Mucosa of rectum (tissue), 2 donors: ENCODE measurements at regions not wholly inside any gene's neighbourhood (a gene's known extent, or its start where the extent isn't known, plus 50 kb on each side); places are given as distances from the start of the nearest gene placed in this dataset.

Experiments
- H3K27ac ChIP-seq, 2 donors: one replicate each; pipeline ENCODE4 v1.7.0; 2013; ENCODE audit warnings: inconsistent platforms in 2 of 2, low read depth in 2 of 2, low read length in 2 of 2
- H3K27me3 ChIP-seq, 2 donors: one replicate each; pipeline ENCODE4 v1.7.0; 2013; ENCODE audit warnings: low read length in 2 of 2; ENCODE audit not compliant: control insufficient read depth in 2 of 2, insufficient read depth in 2 of 2
- H3K36me3 ChIP-seq, 2 donors: one replicate each; pipeline ENCODE4 v1.7.0; 2013; ENCODE audit warnings: low read length in 2 of 2; ENCODE audit not compliant: control insufficient read depth in 2 of 2, insufficient read depth in 2 of 2
- H3K4me1 ChIP-seq, 2 donors: one replicate each; pipeline ENCODE4 v1.7.0; 2013; ENCODE audit warnings: low read length in 2 of 2, mild to moderate bottlenecking in 1 of 2; ENCODE audit not compliant: control insufficient read depth in 2 of 2, insufficient read depth in 2 of 2
- H3K4me3 ChIP-seq, 2 donors: one replicate each; pipeline ENCODE4 v1.7.0; 2013; ENCODE audit warnings: low read length in 2 of 2
- H3K9ac ChIP-seq, 2 donors: one replicate each; pipeline ENCODE4 v1.7.0; 2013; ENCODE audit warnings: low read length in 2 of 2, low read depth in 1 of 2, mild to moderate bottlenecking in 1 of 2
- H3K9me3 ChIP-seq, 2 donors: one replicate each; pipeline ENCODE4 v1.7.0; 2013; ENCODE audit warnings: low read length in 2 of 2; ENCODE audit not compliant: control insufficient read depth in 2 of 2
- donor health status: healthy.
- donor health status: Normal muscosa, but diverticular disease.

DNA sequence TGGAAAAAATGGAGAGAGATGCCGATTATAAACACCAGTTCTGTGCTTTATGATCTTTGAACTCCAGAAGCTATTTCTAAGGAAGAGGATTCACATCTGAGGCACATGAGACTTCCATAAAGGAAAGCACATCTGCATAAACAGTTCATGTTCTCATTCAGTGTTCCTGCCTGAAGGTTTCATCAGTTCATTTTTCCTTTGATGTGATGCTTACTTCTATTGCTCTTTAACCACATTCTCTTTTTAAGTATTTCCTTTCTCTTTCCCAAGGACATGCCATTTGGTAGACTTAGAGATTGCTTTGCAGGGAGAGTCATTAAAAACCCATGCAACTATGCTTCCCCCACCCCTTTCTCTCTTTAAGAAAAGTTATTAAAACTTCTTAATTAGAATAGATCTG, 387.0 kb upstream of the FLRT2 start:
- H3K27ac ChIP-seq = no peak overlapping the region
- H3K4me3 ChIP-seq = no peak overlapping the region
- H3K9me3 ChIP-seq = peaks cover 0 to 2% of the 10 kb centered on the region in 2 donors
- no peaks in the 10 kb centered on the region for H3K4me1 ChIP-seq
- H3K9ac ChIP-seq = no peak overlapping the region
- no peaks in the 10 kb centered on the region for H3K36me3 ChIP-seq
- no peaks in the 10 kb centered on the region for H3K27me3 ChIP-seq

- Histone ChIP-seq H3K4me3 (no peak overlapping the region), H3K9ac (no peak overlapping the region), H3K4me1 (no peaks in the 10 kb centered on the region), H3K27me3 (no peaks in the 10 kb centered on the region), H3K36me3 (no peaks in the 10 kb centered on the region), H3K27ac (no peak overlapping the region), H3K9me3 (no peaks in the 10 kb centered on the region)
These were observed 383.2 kb upstream of the FLRT2 start for GRCh38 chr14:85146779-85147178.

DNA sequence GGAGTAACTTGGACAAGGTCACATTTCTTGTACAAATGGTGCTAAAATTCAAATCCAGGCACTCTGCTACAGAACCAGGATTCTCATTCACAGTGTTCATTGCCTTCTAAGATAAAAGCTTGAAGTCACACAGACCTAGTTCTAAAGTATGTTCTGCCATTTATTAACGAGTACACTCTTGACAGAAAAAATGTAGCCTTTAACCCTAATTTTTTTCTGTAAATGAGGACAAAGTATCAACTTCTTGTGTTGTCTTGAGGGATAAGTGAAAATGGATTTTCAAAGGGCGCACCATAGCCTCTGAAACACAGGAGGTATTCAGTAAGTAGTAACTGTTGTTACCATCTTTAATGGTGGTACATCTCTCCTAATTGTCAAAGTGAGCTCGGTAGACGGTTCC, 379.8 kb upstream of the FLRT2 start:
- Histone ChIP-seq H3K4me1 (no peaks in the 10 kb centered on the region), H3K9me3 (no peaks in the 10 kb centered on the region), H3K27ac (no peak overlapping the region), H3K27me3 (no peaks in the 10 kb centered on the region), H3K9ac (no peak overlapping the region), H3K4me3 (no peak overlapping the region), H3K36me3 (no peaks in the 10 kb centered on the region)

GRCh38 chr14:85154714-85155113, 375.2 kb upstream of the FLRT2 start:
- no peaks in the 10 kb centered on the region for H3K27me3 ChIP-seq
- no peaks in the 10 kb centered on the region for H3K9me3 ChIP-seq
- H3K36me3 ChIP-seq = no peaks in the 10 kb centered on the region
- H3K4me3 ChIP-seq = no peak overlapping the region
- no peaks in the 10 kb centered on the region for H3K4me1 ChIP-seq
- H3K9ac ChIP-seq = no peak overlapping the region
- no peak overlapping the region for H3K27ac ChIP-seq

GRCh38 chr14:85156319-85156718, 373.6 kb upstream of the FLRT2 start:
- H3K9ac ChIP-seq = no peak overlapping the region
- H3K27ac ChIP-seq = no peak overlapping the region
- H3K9me3 ChIP-seq = no peaks in the 10 kb centered on the region
- H3K36me3 ChIP-seq = no peaks in the 10 kb centered on the region
- no peaks in the 10 kb centered on the region for H3K4me1 ChIP-seq
- no peaks in the 10 kb centered on the region for H3K27me3 ChIP-seq
- H3K4me3 ChIP-seq = no peak overlapping the region

- H3K9ac ChIP-seq = no peak overlapping the region
- no peak overlapping the region for H3K4me3 ChIP-seq
- H3K36me3 ChIP-seq = no peaks in the 10 kb centered on the region
- H3K27ac ChIP-seq = no peak overlapping the region
- H3K9me3 ChIP-seq = no peaks in the 10 kb centered on the region
- no peaks in the 10 kb centered on the region for H3K4me1 ChIP-seq
- H3K27me3 ChIP-seq = no peaks in the 10 kb centered on the region
These were observed 370.2 kb upstream of the FLRT2 start for GRCh38 chr14:85159726-85160125.

DNA sequence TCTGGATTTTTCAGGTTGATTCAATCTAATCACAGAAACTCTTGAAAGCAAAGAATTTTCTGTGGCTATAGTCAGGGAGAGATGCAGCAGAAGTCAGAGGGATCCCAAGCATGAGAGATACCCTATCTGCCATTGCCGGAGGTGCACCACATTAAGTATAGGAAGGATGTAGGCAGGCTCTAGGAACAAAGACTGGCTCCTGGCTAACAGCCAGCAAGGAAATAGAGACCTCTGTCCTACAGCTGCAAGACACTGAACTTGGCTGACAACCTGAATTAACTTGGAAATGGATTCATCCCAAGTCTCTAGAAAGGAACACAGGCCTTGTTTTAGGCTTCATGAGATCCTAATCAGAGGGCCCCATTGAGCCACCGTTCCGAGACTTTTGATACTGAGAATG, 364.9 kb upstream of the FLRT2 start:
- no peak overlapping the region for H3K4me3 ChIP-seq
- H3K9ac ChIP-seq = no peak overlapping the region
- H3K27me3 ChIP-seq = no peaks in the 10 kb centered on the region
- no peaks in the 10 kb centered on the region for H3K36me3 ChIP-seq
- H3K9me3 ChIP-seq = no peaks in the 10 kb centered on the region
- no peak overlapping the region for H3K27ac ChIP-seq
- H3K4me1 ChIP-seq = no peaks in the 10 kb centered on the region

DNA sequence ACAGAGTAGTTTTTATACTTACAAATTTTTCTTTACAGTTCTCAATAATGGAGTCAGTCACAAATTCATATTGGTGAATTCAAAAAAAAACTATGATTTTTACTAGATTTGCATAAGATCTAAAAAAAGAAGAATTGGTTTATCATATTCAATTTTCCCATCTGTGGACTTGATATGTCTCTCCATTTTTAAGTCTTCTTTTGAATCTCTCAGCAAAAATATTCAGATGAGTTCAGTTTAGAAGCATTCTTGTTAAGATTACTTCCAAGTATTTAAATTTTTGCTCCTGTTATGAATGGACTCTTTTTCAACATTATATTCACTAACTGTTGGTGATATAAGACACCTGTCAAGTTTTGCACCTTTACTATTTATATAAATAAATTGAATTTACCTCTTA, 360.6 kb upstream of the FLRT2 start:
- Histone ChIP-seq H3K9me3 (no peaks in the 10 kb centered on the region), H3K36me3 (no peaks in the 10 kb centered on the region), H3K4me1 (no peaks in the 10 kb centered on the region), H3K9ac (no peak overlapping the region), H3K4me3 (no peak overlapping the region), H3K27me3 (no peaks in the 10 kb centered on the region), H3K27ac (no peak overlapping the region)

GRCh38 chr14:85172290-85172689, 357.7 kb upstream of the FLRT2 start:
- peaks cover 0 to 2% of the 10 kb centered on the region in 2 donors for H3K9me3 ChIP-seq
- H3K4me3 ChIP-seq = no peak overlapping the region
- H3K4me1 ChIP-seq = no peaks in the 10 kb centered on the region
- H3K36me3 ChIP-seq = no peaks in the 10 kb centered on the region
- H3K27ac ChIP-seq = no peak overlapping the region
- no peak overlapping the region for H3K9ac ChIP-seq
- no peaks in the 10 kb centered on the region for H3K27me3 ChIP-seq

DNA sequence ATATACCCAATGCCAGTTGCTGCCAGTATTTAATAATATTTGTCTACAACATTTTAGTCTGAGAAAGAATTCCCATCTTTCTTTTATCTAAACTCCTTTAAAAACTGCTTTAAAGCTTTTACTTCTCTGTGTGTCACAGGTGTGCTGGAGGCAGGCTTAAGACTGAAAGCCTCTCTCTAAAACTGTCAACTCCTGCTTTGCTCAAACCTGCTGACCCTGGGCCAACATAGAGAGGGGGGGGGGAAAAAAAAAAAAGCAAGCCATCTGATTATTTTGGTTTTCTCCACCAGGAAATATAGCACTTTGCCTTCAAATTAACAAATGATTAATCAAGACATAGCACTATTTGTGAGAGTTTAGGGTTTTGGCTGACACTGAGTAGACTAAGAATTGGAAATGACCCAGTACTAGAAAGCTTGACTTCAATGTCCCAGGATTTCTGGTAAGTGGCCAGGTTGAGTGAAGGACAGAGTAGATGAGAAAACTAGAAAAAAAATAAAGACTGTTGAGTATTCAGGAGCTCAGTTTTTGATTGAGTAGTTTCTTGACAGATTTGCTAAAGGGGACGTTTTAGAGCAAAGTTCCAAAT, 357.0 kb upstream of the FLRT2 start:
- Histone ChIP-seq H3K9me3 (peaks cover 0 to 6% of the 10 kb centered on the region in 2 donors), H3K27ac (no peak overlapping the region), H3K36me3 (no peaks in the 10 kb centered on the region), H3K27me3 (no peaks in the 10 kb centered on the region), H3K4me1 (no peaks in the 10 kb centered on the region), H3K9ac (no peak overlapping the region), H3K4me3 (no peak overlapping the region)

DNA sequence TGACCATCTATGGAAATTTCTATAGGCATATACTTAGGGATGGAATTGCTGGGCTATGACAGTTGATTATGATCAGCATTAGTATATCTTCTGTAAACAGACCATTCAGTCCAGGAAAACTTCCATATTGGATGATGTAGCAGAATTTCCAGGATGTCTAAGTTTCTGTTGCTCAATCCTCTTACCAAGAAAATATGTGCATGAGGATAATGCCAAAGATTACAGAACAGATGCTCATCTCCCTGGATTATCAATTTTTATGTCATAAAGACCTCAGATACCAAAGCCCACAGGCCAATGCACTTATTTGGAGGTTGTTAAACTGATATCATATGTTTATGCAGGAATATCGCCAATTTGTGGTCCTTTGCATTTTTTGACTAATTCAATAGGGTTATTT, 354.4 kb upstream of the FLRT2 start:
- Histone ChIP-seq H3K4me3 (no peak overlapping the region), H3K4me1 (no peaks in the 10 kb centered on the region), H3K9me3 (peaks cover 0 to 6% of the 10 kb centered on the region in 2 donors), H3K9ac (no peak overlapping the region), H3K27me3 (no peaks in the 10 kb centered on the region), H3K27ac (no peak overlapping the region), H3K36me3 (no peaks in the 10 kb centered on the region)
